NCI-H460 (cell line): ENCODE measurements at regions not wholly inside any gene's neighbourhood (a gene's known extent, or its start where the extent isn't known, plus 50 kb on each side); places are given as distances from the start of the nearest gene placed in this dataset.
A peak's percentile ranks its signal among the peaks of the same experiment; 100 is the strongest.
"Not testable (repeated sequence)": the region's sequence is repeated elsewhere in the genome, so short reads cannot be mapped to it uniquely, and the experiment has no call there.

ENCODE experiments used
- DNase-seq: peaks from one replicate; pipeline ENCODE4 v3.0.0-alpha.2; 2016; ENCODE audit warnings: low read depth; ENCODE audit errors: extremely low read depth

- no peak for DNase-seq
Observed at GRCh38 chr6:134447423-134447822, 129.5 kb upstream of the SGK1 start.

DNA sequence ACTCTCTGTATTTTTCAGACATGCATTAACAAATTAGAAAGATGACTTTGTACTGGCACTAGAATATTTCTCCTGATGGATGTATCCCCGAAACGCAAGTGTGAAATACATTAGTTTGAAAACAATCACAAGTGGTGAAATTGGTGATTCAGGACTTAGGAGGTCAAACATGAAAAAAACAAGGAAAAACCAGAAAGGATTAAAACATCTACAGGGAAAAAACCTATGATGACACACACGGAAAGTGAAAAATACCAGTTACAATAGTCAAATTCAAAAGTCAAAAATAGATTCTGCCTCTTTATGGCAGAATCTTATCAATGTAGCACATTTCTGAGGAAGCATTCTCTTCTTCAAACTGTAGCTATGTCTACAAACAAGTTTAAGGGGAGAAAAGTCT is 129.0 kb upstream of the SGK1 start:
- no peak for DNase-seq

DNA sequence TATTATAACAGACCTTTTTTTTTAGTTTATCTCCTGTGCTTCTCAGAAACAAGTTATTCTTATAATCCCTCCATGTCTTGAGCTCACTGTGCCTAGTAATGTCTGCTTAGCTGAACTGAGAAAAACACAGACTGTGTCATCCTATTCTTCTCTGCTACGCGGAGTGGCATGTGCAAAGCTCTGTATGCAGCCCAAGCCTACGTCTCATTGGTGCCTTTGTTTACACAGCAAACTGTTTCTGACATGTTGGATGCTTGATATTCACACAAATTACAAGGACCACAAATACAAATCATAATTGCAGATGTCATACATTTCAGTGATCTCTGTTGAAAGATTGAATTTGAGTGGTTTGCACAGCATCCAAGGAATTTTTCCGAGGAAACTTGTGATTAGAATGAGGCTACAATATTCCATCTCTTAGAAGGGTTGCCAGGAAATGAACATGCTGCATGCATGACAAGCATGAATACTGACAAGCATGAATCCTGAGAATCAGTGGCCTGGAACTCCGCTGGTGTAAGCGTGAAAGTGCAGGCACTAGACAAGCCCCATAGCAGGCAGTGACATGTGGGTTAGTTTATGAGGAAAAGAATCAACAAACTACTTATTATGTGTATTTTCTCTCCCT is 128.4 kb upstream of the SGK1 start:
- DNase-seq: no peak

- DNase-seq: no peak
Observed at GRCh38 chr6:134443009-134443408, 125.1 kb upstream of the SGK1 start.

- DNase-seq: no peak
Observed at GRCh38 chr6:134442073-134442472, 124.2 kb upstream of the SGK1 start.

DNA sequence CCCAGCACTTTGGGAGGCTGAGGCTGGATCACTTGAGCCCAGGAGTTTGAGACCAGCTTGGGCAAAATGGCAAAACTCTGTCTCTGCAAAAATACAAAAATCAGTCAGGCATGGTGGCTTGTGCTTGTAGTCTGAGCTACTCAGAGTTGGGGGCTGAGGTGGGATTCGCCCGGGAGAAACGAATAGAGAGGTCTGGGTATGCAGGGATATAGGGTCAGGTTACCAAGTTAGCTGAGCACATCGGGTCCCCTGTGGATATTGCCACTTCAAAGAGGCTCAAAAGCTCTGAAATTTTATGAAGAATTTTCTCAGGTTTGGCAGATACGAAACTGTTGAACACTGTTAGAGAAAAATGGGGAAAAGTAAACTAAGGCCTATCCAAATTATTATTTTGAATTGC is 120.9 kb upstream of the SGK1 start:
- DNase-seq: no peak

DNA sequence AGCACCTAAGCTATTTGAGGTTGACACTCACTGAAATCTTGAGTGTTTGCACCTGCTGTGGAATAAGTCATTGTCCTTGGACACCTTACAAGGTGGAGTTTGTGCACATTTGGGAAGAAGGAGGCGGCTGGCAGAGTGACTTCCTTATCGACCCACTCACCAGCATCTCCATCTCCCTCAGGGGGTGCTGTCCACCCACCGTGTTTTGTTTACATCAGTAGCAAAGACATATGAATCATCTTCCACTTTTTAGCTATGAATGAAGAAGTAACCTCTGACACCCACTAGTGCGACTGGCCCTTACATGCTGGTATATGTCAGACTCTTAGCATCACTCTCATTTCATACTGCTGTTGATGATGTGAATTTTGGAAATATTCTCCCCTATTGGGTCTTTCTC is 119.5 kb upstream of the SGK1 start:
- DNase-seq: no peak

DNA sequence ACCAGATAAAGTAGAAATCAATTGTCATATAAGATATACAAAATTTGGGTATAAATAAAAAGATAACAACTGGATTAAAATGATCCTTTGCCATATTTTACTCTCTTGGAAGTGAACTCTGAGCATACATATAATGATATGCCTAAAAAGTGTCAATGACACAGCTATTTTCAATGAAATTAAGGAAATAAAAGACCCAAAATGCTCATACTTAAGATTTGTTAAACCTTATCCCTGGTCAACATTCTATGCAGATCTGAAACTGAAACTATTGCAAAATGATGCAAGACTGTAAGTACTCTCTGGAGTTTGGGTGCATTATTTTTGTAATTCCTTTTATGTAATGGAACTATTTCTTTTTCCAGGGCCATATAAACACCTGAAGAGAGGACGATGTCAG is 119.0 kb upstream of the SGK1 start:
- DNase-seq: no peak

DNA sequence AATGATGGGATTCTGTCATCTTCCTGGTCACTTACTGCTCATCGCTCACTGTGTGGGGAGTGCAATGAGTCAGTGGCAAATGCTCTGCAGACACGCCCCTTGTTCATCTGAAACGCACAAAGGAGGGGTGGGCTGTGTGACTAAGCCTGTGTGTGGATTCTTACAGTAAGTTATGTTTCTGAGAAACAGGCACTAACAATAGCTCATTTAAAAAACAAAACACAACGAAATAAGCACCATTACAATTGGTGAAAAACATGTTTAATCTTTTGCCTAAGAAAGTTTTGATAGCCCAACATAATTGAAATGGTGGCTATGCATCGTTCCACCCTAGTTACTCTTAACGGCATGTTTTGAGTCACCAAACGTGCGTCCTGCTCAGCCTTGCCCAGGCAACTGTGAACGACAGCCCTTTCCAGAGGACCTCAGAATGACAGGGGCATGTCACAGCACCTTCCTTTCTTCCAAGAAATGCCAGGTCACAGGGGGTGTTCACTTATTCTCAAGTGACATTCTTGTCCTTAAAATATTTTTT is 118.4 kb upstream of the SGK1 start:
- DNase-seq: peak; percentile 82

DNA sequence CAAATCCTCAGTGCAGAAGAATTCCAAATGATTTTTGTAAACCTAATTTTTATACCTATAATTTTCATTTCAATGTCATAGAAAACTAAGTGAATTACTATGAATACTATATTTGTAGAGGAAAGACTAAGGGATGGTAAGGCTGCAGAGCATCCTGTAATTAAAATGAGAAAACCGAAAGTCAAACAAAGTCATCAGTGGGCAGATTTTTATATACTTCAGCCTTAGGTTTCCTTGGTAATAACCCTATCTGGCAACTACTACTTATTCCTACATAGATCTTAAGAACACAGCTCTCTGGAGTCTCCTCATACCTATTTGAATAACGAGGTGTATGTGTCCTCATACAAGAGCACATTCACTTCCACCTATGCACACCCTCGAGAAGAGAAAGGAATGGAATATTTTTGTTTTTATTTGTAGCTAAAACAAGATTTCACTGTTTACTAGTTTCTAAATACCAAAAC is 117.9 kb upstream of the SGK1 start:
- DNase-seq: no peak

GRCh38 chr6:134434019-134434942 is 116.4 kb upstream of the SGK1 start:
- DNase-seq: no peak

DNA sequence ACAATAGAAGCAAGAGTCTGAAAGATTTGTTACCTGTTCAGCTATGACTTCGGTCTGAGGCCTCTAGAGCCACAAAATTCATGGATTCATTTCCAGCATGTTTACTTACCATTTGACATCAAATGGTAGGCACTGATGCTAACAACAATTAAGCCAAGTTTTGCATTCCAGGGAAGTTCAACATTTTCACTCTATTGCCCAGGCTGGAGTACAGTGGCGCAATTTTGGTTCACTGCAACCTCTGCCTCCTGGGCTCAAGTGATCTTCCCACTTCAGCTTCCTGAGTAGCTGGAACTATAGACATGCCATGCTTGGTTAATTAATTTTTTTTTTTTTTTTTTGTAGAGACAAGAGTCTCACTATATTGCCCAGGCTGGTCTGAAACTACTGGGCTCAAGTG is 114.1 kb upstream of the SGK1 start:
- no peak for DNase-seq

DNA sequence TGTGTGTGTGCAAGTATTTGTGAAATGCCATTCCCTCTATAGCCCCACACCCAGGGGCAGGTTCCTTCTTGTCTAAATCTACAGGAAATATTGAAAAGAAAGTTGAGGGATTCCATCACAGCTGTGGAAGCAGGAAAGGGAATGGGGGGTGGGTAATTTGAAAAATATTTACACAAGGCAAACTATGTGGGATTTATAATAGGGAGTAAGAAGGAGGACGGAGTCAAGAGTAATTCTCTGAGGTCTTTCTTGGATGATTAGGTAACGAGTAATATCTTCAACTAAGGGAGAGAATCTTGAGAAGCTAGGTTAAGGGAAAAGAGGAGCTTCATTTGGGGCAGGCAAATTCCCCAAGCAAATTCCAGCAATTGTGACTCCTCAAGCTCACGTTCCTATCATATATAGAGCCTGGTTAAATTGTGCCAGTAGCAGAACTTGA is 113.5 kb upstream of the SGK1 start:
- DNase-seq: no peak

DNA sequence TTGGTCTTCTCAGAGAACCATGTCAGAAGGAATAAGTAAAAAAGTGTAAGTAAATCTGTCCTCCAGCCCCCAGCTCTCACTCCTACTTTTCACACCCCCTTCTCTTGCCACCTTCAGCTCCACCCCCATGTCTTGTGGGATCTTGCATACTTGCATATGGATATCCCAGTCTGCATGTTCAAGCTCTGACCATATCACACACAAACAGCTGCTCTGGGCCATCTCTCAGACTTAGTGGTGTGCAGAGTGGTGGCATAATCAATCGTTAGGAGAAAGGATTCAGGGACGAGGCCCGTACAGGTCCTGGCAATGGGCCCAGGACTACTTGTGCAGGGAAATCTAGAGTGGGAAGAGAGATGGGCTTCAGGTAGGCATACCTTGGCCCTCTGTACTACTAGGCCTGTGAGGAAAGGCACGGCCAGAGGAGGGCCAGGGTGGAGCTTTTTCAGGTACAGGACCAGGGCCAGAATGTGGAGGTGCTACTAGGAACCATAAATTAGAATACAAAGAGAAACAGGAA is 112.0 kb upstream of the SGK1 start:
- DNase-seq: no peak

DNA sequence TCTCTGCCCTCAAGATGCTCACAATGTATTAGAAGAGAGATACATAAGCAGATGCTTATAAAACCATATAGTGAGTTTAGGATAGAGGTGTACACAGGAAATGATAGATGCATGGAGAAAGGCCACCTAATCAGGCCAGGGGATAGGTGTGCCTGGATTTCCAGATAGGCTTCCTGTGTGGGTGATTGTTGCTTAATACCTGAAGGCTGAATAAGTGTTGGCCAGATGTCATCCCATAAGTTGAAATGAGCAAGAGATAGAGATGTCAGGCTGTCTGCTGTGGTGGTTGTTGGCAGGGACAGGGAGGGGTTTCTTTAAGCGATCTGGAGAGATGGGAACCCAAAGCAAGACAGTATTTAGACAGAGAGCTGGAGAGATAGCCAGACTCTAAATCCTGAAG is 109.8 kb upstream of the SGK1 start:
- no peak for DNase-seq

DNA sequence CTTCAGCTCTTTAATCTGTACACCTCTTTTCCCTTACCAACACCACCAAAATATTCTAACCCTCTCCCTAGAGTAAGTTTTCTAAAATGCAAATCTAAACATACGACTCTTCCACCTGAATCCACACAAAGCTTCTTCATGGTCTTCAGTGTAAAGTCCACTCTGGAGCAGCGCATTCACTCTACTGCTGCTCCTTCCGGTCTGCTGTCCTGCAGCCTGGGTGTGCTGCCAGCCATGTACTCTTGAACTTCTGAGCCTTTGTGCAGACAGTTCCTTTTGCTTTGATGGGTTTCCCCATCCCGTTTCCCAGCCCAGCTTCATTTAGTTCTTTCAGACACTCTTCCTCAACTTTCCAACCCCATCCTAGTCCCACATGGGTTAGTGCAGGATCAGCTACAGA is 108.7 kb upstream of the SGK1 start:
- DNase-seq: no peak

GRCh38 chr6:134425917-134426316 is 108.0 kb upstream of the SGK1 start:
- not testable (repeated sequence) for DNase-seq

DNA sequence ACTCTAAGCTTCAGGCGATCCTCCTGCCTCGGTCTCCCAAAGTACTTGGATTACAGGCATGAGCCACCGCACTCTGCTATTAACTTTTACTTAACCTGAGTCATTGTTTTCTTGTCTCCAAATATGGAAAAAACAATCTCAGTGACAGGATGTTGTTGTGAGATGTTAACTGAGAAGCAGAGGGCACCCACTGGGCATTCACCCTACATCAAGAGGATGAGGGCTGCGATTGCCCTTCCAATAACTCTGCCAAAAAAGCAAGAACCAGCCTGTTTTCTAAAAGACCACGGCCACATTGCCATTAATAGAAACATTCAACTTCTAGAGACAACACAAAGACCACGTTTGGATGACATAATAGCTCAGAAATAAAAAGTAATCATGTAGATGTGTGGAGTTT is 107.6 kb upstream of the SGK1 start:
- DNase-seq: no peak

GRCh38 chr6:134424798-134425170 is 106.9 kb upstream of the SGK1 start:
- no peak for DNase-seq

- DNase-seq: no peak
Observed at GRCh38 chr6:134424165-134424797, 106.4 kb upstream of the SGK1 start.
